IMR-90 (cell line): ENCODE measurements at regions not wholly inside any gene's neighbourhood (a gene's known extent, or its start where the extent isn't known, plus 50 kb on each side); places are given as distances from the start of the nearest gene placed in this dataset.

Source experiments
- ATAC-seq: fragments of 200-7000 bp; cut with Tn5 transposase; 2 replicates; pipeline ENCODE4 v1.9.1; 2020; ENCODE audit warnings: low read depth, mild to moderate bottlenecking, moderate library complexity
- BruUV-seq: library from RNA; stranded (reverse); fragments of 400-500 nt; replicated peaks from 2 replicates; lab custom pipeline; 2021; lab: Mats Ljungman, UMichigan
- CTCF ChIA-PET: fragments of 300-600 bp; formaldehyde crosslinking; extraction: SDS; loops from one replicate; lab custom pipeline; 2021; ENCODE audit warnings: antibody characterized with exemption; lab: Yijun Ruan, JAX
- POLR2A ChIA-PET: fragments of 300-600 bp; sonication (Branson Sonifier 250); formaldehyde crosslinking; loops from one replicate; lab custom pipeline; 2022; ENCODE audit warnings: antibody characterized with exemption; ENCODE audit not compliant: unreplicated experiment; lab: Charles Lee
- DNase-seq: peaks from one replicate; pipeline ENCODE4 v3.0.0; 2013
- H2AFZ ChIP-seq: replicated peaks from 2 replicates; pipeline ENCODE3; 2013; ENCODE audit warnings: low read length, mild to moderate bottlenecking; ENCODE audit not compliant: poor library complexity
- H2AK5ac ChIP-seq: 2 replicates; pipeline ENCODE4 v1.6.1; 2013; ENCODE audit warnings: low read depth, low read length, inconsistent platforms
- H2AK9ac ChIP-seq: replicated peaks from 2 replicates; pipeline ENCODE3; 2013; ENCODE audit warnings: mild to moderate bottlenecking, low read depth, low read length, moderate library complexity; ENCODE audit not compliant: poor library complexity
- H2BK120ac ChIP-seq: 2 replicates; pipeline ENCODE4 v1.6.1; 2013; ENCODE audit warnings: low read depth, low read length, inconsistent platforms
- H2BK15ac ChIP-seq: 3 replicates; pipeline ENCODE4 v1.6.1; 2013; ENCODE audit warnings: low read depth, low read length, inconsistent platforms
- H2BK20ac ChIP-seq: 2 replicates; pipeline ENCODE4 v1.6.1; 2013; ENCODE audit warnings: low read depth, mild to moderate bottlenecking, inconsistent platforms, low read length, moderate library complexity
- H2BK5ac ChIP-seq: 2 replicates; pipeline ENCODE4 v1.6.1; 2013; ENCODE audit warnings: mild to moderate bottlenecking, low read depth, low read length, inconsistent platforms; ENCODE audit not compliant: poor library complexity, severe bottlenecking
- H3K14ac ChIP-seq: replicated peaks from 2 replicates; pipeline ENCODE4 v1.6.1; 2013; ENCODE audit warnings: low read depth, low read length, inconsistent platforms
- H3K18ac ChIP-seq: 2 replicates; pipeline ENCODE4 v1.6.1; 2013; ENCODE audit warnings: low read depth, low read length, control low read depth
- H3K23ac ChIP-seq: 2 replicates; pipeline ENCODE4 v1.6.1; 2013; ENCODE audit warnings: low read depth, low read length, inconsistent platforms
- H3K27ac ChIP-seq: 2 replicates; pipeline ENCODE4 v1.5.1; 2013; ENCODE audit warnings: mild to moderate bottlenecking, control low read depth, low read length; ENCODE audit not compliant: insufficient read depth
- H3K27me3 ChIP-seq: 2 replicates; pipeline ENCODE4 v1.6.1; 2013; ENCODE audit warnings: low read length; ENCODE audit not compliant: control insufficient read depth, insufficient read depth
- H3K36me3 ChIP-seq: 2 replicates; pipeline ENCODE4 v1.6.1; 2013; ENCODE audit warnings: low read length, mixed read lengths; ENCODE audit not compliant: control insufficient read depth, insufficient read depth
- H3K4ac ChIP-seq: 2 replicates; pipeline ENCODE4 v1.6.1; 2013; ENCODE audit warnings: low read depth, low read length, inconsistent platforms
- H3K4me1 ChIP-seq: 2 replicates; pipeline ENCODE4 v1.6.1; 2013; ENCODE audit warnings: low read length, mixed read lengths; ENCODE audit not compliant: control insufficient read depth, insufficient read depth
- H3K4me2 ChIP-seq: 2 replicates; pipeline ENCODE4 v1.6.1; 2013; ENCODE audit warnings: low read depth, mild to moderate bottlenecking, control low read depth, low read length, moderate library complexity
- H3K4me3 ChIP-seq: 2 replicates; pipeline ENCODE4 v1.5.1; 2013; ENCODE audit warnings: low read depth, mild to moderate bottlenecking, control low read depth, low read length, moderate library complexity; ENCODE audit not compliant: insufficient read depth
- H3K56ac ChIP-seq: 2 replicates; pipeline ENCODE4 v1.6.1; 2013; ENCODE audit warnings: low read length, inconsistent platforms; ENCODE audit not compliant: insufficient read depth; ENCODE audit errors: extremely low read depth
- H3K79me1 ChIP-seq, 2 experiments: 2 replicates each; pipeline ENCODE4 v1.6.1; 2013; ENCODE audit warnings: low read length in 2 of 2, inconsistent platforms in 1 of 2, low read depth in 1 of 2
- H3K9ac ChIP-seq: 2 replicates; pipeline ENCODE4 v1.6.1; 2013; ENCODE audit warnings: low read depth, low read length, control low read depth
- H3K9me1 ChIP-seq: 2 replicates; pipeline ENCODE4 v1.6.1; 2013; ENCODE audit warnings: low read length, inconsistent platforms; ENCODE audit not compliant: insufficient read depth
- H3K9me3 ChIP-seq: 2 replicates; pipeline ENCODE4 v1.6.1; 2013; ENCODE audit warnings: low read length; ENCODE audit not compliant: control insufficient read depth, insufficient read depth
- H4K20me1 ChIP-seq: 2 replicates; pipeline ENCODE4 v1.6.1; 2013; ENCODE audit warnings: low read length, inconsistent platforms; ENCODE audit not compliant: insufficient read depth
- H4K5ac ChIP-seq: 2 replicates; pipeline ENCODE4 v1.6.1; 2013; ENCODE audit warnings: mild to moderate bottlenecking, low read depth, low read length, control low read depth
- H4K8ac ChIP-seq, 2 experiments: 2 replicates each; pipeline ENCODE4 v1.6.1; 2013; ENCODE audit warnings: low read depth in 2 of 2, low read length in 2 of 2, control low read depth in 1 of 2, inconsistent platforms in 1 of 2
- H4K91ac ChIP-seq: 2 replicates; pipeline ENCODE4 v1.6.1; 2013; ENCODE audit warnings: low read depth, low read length, inconsistent platforms; ENCODE audit not compliant: insufficient read depth
- BHLHE40 ChIP-seq: fragments of 150-350 bp; IDR thresholded peaks from 2 replicates; pipeline ENCODE4 v1.6.1; 2016; ENCODE audit warnings: mild to moderate bottlenecking, low read depth, low read length
- CEBPB ChIP-seq: IDR thresholded peaks from 2 replicates; pipeline ENCODE4 v1.6.1; 2012; ENCODE audit warnings: low read depth, low read length, improper control_type of control experiment
- CHD1 ChIP-seq: IDR thresholded peaks from 2 replicates; pipeline ENCODE4 v1.6.1; 2012; ENCODE audit warnings: low read depth, low read length, improper control_type of control experiment
- FOS ChIP-seq: fragments of 150-350 bp; IDR thresholded peaks from 2 replicates; pipeline ENCODE4 v1.6.1; 2016; ENCODE audit warnings: low read depth, low read length
- MAFK ChIP-seq: IDR thresholded peaks from 2 replicates; pipeline ENCODE4 v1.6.1; 2012; ENCODE audit warnings: low read depth, low read length, improper control_type of control experiment
- MAZ ChIP-seq: IDR thresholded peaks from 2 replicates; pipeline ENCODE4 v1.6.1; 2012; ENCODE audit warnings: low read depth, mild to moderate bottlenecking, low read length, improper control_type of control experiment, moderate library complexity, borderline replicate concordance
- MXI1 ChIP-seq: IDR thresholded peaks from 2 replicates; pipeline ENCODE4 v1.6.1; 2012; ENCODE audit warnings: low read depth, mild to moderate bottlenecking, low read length, moderate library complexity, borderline replicate concordance
- NFE2L2 ChIP-seq: fragments of 150-350 bp; IDR thresholded peaks from 2 replicates; pipeline ENCODE4 v1.6.1; 2016; ENCODE audit warnings: low read depth, mild to moderate bottlenecking, low read length
- POLR2A ChIP-seq: IDR thresholded peaks from 2 replicates; pipeline ENCODE4 v1.6.1; 2012; ENCODE audit warnings: mild to moderate bottlenecking, low read depth, low read length
- RAD21 ChIP-seq: IDR thresholded peaks from 2 replicates; pipeline ENCODE4 v1.6.1; 2012; ENCODE audit warnings: low read length, improper control_type of control experiment
- RCOR1 ChIP-seq: IDR thresholded peaks from 2 replicates; pipeline ENCODE4 v1.6.1; 2012; ENCODE audit warnings: mild to moderate bottlenecking, low read length, improper control_type of control experiment; ENCODE audit not compliant: insufficient replicate concordance
- RFX5 ChIP-seq: IDR thresholded peaks from 2 replicates; pipeline ENCODE4 v1.8.0; 2012; ENCODE audit warnings: low read depth, mild to moderate bottlenecking, low read length, moderate library complexity
- SMC3 ChIP-seq: fragments of 150-350 bp; IDR thresholded peaks from 2 replicates; pipeline ENCODE4 v1.6.1; 2016; ENCODE audit warnings: low read depth, mild to moderate bottlenecking, antibody characterized with exemption, low read length, moderate library complexity
- WGBS, 2 experiments: methylation state at CpG; one replicate each; pipeline versions ENCODE4 v1.1.5 to v1.1.7; 2013; ENCODE audit warnings: missing lambda C conversion rate in 2 of 2; ENCODE audit not compliant: insufficient read length in 1 of 2; ENCODE audit errors: extremely low coverage in 2 of 2; 5-methylcytosine and 5-hydroxymethylcytosine counted together
- dilution Hi-C: fragments of 300-500 bp; cut with HindIII; formaldehyde crosslinking; loops from one replicate; pipeline ENCODE4 v1.14.3; 2018; ENCODE audit warnings: low sequenced_read_pairs; ENCODE audit not compliant: unreplicated experiment
- in situ Hi-C: fragments of 300-500 bp; cut with MboI; formaldehyde crosslinking; loops from 3 replicates; pipeline ENCODE4 v1.14.3; 2019; ENCODE audit warnings: low sequenced_read_pairs, inconsistent platforms, mixed read lengths
- intact Hi-C: fragments of 100-400 bp; cut with micrococcal nuclease; formaldehyde crosslinking; loops from 2 replicates; pipeline ENCODE4 v1.10.0; 2022
- TF ChIP-seq, protein P1 (sequence below): fragments of 150-350 bp; IDR thresholded peaks from 2 replicates; pipeline ENCODE4 v1.6.1; 2016; ENCODE audit warnings: low read depth, mild to moderate bottlenecking, low read length, moderate library complexity, borderline replicate concordance
- TF ChIP-seq, protein P2 (sequence below): fragments of 150-350 bp; IDR thresholded peaks from 2 replicates; pipeline ENCODE4 v1.6.1; 2017; ENCODE audit warnings: mild to moderate bottlenecking, antibody characterized with exemption, low read length, low read depth
- TF ChIP-seq, protein P3 (sequence below): conservative IDR thresholded peaks from 2 replicates; pipeline ENCODE4 v1.5.1; 2012; ENCODE audit warnings: mild to moderate bottlenecking, low read depth, low read length, improper control_type of control experiment

DNA sequence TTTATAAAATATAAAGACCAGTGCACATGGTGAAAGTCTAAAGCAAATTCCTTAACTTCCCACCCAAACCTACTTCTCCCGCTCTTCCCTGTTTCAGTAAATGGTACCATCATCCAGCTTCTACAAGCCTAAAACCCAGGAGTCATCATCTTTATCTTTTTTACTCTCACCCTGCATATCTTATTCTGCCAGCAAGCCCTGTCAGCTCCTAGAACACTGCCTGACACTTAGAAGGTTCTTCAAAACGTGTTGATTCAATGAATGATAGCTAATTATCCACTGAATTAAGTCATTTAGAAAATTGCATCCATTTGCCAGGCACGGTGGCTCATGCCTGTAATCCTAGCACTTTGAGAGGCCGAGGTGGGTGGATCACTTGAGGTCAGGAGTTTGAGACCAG, 185.7 kb downstream of the TFAP2B start:
- Histone ChIP-seq H4K5ac (no peak overlapping the region), H4K91ac (no peak overlapping the region), H3K4me1 (no peaks in the 10 kb centered on the region), H2BK20ac (no peak overlapping the region), H3K4me2 (no peak overlapping the region), H3K56ac (no peak overlapping the region), H4K8ac (no peak overlapping the region), H3K27ac (no peak overlapping the region), H2BK5ac (no peak overlapping the region), H2AK5ac (no peak overlapping the region), H3K9me1 (no peaks in the 10 kb centered on the region), H3K4ac (no peak overlapping the region), H3K36me3 (no peaks in the 10 kb centered on the region), H2AK9ac (no peak overlapping the region), H2AFZ (no peak overlapping the region), H3K4me3 (no peak overlapping the region), H3K18ac (no peak overlapping the region), H3K27me3 (no peaks in the 10 kb centered on the region), H3K14ac (no peak overlapping the region), H3K9me3 (no peaks in the 10 kb centered on the region), H2BK120ac (no peak overlapping the region), H4K20me1 (no peaks in the 10 kb centered on the region), H3K9ac (no peak overlapping the region), H2BK15ac (no peak overlapping the region), H3K23ac (no peak overlapping the region), H3K79me1 (no peaks in the 10 kb centered on the region)
- intact Hi-C loops (no loop called here), dilution Hi-C loops (no loop called here), in situ Hi-C loops (no loop called here)
- 33% methylated on average over 1 of the region's 4 CpGs; no CpG with 5 or more reads in 1 of the 2 experiments for WGBS, 2 experiments
- ATAC-seq (no peak), DNase-seq (no peak)
- CTCF ChIA-PET, result no interaction called here
- no TSS peak for BruUV-seq
- TF ChIP-seq CEBPB (no peak), RCOR1 (no peak), MAZ (no peak), CHD1 (no peak), RAD21 (no peak), FOS (no peak), BHLHE40 (no peak), MAFK (no peak), NFE2L2 (no peak), MXI1 (no peak), SMC3 (no peak), RFX5 (no peak), POLR2A (no peak)
- TF ChIP-seq, protein P1, sequence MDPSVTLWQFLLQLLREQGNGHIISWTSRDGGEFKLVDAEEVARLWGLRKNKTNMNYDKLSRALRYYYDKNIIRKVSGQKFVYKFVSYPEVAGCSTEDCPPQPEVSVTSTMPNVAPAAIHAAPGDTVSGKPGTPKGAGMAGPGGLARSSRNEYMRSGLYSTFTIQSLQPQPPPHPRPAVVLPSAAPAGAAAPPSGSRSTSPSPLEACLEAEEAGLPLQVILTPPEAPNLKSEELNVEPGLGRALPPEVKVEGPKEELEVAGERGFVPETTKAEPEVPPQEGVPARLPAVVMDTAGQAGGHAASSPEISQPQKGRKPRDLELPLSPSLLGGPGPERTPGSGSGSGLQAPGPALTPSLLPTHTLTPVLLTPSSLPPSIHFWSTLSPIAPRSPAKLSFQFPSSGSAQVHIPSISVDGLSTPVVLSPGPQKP, result no peak
- TF ChIP-seq, protein P2, sequence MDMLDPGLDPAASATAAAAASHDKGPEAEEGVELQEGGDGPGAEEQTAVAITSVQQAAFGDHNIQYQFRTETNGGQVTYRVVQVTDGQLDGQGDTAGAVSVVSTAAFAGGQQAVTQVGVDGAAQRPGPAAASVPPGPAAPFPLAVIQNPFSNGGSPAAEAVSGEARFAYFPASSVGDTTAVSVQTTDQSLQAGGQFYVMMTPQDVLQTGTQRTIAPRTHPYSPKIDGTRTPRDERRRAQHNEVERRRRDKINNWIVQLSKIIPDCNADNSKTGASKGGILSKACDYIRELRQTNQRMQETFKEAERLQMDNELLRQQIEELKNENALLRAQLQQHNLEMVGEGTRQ, result no peak
- TF ChIP-seq, protein P3, sequence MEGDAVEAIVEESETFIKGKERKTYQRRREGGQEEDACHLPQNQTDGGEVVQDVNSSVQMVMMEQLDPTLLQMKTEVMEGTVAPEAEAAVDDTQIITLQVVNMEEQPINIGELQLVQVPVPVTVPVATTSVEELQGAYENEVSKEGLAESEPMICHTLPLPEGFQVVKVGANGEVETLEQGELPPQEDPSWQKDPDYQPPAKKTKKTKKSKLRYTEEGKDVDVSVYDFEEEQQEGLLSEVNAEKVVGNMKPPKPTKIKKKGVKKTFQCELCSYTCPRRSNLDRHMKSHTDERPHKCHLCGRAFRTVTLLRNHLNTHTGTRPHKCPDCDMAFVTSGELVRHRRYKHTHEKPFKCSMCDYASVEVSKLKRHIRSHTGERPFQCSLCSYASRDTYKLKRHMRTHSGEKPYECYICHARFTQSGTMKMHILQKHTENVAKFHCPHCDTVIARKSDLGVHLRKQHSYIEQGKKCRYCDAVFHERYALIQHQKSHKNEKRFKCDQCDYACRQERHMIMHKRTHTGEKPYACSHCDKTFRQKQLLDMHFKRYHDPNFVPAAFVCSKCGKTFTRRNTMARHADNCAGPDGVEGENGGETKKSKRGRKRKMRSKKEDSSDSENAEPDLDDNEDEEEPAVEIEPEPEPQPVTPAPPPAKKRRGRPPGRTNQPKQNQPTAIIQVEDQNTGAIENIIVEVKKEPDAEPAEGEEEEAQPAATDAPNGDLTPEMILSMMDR, result no peak
- POLR2A ChIA-PET, result no interaction called here
